Erythroblast (primary cell): ENCODE measurements at regions not wholly inside any gene's neighbourhood (a gene's known extent, or its start where the extent isn't known, plus 50 kb on each side); places are given as distances from the start of the nearest gene placed in this dataset.

Experiments
- DNase-seq, 2 experiments: peaks; one replicate each; lab custom pipeline; 2025; lab: John Stamatoyannopoulos, UW
- GATA1 ChIP-seq: IDR thresholded peaks from 2 replicates; pipeline ENCODE4 v1.6.1; 2011; ENCODE audit warnings: low read depth, mild to moderate bottlenecking, control low read depth, low read length, moderate library complexity
- POLR2A ChIP-seq: IDR thresholded peaks from 2 replicates; pipeline ENCODE4 v1.6.1; 2011; ENCODE audit warnings: mild to moderate bottlenecking, low read length

DNA sequence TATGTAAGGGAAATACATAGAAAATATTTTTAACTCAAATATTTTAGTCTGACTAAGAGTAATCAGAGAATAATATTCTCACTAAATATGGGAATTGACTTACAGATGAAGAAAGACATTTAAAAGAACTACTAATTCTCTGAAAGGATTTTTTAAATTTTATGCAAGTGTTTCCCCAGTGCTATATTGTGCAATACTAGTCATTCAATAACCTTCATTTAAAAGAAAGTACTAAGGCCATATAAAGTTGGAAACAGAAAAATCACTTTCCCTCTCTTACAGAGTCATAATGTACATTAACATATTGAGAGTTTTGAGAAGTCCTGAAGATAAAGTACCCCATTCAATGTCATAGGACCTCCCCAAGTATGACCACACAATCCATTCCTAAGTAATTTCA lies 584.6 kb upstream of the ACVR2A start:
- no peak for TF ChIP-seq GATA1
- TF ChIP-seq POLR2A, result no peak
- DNase-seq, result no peak

DNA sequence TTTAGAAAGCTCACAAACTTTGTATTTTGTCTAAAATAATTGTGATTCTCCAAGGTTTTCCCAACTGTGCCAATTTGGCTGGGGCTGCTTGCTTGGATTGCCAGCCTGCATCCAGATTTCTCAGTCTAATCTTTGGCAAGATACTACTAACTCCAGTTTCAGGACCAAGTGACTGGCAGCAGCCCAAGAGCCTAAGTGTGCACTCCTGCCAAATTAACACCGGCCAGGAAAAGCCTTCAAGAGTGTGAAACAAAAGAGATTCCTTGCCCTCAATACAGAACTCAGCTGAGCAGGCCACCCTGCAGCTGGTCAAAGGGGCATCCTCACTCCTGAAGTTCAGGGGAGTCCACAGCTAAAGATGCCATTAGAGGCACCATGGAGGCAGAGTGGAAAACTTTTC lies 589.0 kb upstream of the ACVR2A start:
- DNase-seq, result no peak
- TF ChIP-seq POLR2A (no peak), GATA1 (no peak)

DNA sequence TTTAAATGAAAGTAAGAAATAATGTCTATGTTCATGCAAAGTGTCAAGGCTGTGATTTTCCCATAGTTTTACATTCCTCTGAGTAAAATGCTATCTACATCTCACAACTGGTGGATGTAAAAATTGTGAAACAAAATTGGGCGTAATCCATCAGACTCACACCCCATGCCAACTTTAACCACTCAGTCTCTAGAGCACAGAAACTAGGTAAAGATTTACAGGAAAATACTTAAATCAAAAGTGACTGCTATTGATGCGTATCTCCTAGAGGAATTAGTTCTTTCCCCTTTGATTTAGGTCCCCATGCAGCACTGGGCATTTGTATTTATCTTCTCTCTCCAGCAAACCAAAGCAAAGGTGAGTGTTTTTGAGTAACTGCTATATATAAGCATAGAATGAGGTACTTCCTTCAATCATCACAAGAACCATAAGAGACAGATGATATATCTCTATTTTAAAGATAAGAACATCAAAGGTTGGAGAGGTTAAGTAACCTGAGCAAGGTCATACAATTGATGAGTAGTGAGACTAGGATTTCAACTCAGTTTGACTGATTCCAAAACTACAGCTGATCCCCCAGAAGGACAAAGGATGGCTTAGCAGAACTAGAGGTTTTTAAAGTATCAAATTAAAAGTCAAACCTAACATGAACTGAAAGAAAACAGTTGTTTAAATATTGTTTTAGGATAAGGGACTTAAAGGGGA lies 594.0 kb upstream of the ACVR2A start:
- no peak for DNase-seq
- no peak for TF ChIP-seq POLR2A
- no peak for TF ChIP-seq GATA1

DNA sequence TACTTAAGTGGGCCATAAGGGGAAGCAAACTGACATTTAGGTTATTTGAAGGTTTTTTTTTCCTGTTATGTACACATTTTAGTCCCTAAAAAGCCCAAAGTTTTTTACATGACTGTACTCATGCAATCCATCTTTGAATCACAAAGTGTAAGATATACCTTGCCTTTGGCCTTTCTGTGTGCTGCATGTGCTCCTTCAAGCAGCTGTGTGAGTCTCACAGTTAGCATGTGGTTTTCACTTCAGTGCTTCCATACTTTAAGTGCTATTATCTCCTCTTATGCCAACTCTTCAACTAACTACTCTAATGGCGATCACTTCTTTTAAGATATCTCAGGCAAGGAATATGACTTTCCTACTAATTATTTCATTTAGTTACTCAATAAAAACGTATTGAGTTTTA lies 597.1 kb upstream of the ACVR2A start:
- TF ChIP-seq GATA1 (no peak), POLR2A (no peak)
- no peak for DNase-seq

DNA sequence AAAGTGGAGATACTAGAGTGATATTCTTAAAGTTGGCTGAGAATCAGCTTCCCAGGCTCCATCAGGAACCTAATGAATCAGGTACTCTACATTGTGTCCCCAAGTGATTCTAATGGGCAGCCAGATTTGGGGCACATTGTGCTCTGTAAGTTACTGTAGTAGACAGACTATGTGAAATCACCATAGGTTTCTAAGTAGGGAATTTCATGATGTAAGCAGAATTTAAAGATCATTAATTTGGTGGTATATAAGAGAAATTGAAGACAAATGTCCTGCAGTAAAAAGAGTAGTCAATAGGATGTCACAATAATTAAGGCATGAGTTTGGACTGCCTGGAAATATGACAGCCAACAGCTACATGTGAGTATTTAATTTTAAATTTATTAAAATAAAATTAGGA lies 602.4 kb upstream of the ACVR2A start:
- no peak for TF ChIP-seq GATA1
- no peak for DNase-seq

DNA sequence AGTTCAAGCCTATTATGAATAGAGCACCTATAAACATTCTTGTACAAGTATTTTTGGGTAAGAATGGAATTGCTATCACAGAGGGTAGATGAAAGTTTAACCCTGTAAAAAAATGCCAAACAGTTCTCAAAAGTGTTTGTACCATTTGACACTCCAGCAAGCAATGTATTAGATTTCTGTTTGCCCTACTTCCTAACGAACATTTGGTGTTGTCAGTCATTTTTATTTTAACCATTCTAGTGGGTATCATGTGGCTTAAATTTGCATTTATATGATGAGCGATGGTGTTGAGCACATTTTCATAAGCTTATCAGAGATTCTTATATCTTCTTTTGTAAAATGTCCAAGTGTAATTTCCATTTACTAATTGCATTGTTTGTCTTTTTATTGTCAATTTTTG lies 608.2 kb upstream of the ACVR2A start:
- TF ChIP-seq POLR2A (no peak), GATA1 (no peak)
- no peak for DNase-seq

DNA sequence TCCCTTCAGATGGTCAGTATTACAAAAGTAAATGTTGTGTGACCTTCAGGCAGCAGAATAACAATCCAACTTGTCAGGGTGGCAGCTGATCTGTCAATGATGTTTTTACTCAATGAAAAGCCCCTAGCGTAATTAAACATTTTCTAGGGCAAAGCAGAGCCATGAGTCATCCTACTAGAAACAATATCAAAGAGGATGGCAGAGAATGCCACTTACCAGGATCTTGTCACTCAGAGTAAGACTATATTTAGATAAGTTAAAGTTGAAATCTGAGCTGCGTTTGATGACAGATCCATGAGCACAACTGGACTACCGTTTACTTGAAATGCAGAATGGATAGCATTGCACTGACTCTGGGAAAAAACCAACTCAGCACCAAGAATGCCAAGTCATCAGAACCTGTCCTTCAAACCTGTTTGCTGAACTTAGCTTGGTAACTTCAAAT lies 612.6 kb upstream of the ACVR2A start:
- no peak for DNase-seq
- no peak for TF ChIP-seq POLR2A
- TF ChIP-seq GATA1, result no peak

DNA sequence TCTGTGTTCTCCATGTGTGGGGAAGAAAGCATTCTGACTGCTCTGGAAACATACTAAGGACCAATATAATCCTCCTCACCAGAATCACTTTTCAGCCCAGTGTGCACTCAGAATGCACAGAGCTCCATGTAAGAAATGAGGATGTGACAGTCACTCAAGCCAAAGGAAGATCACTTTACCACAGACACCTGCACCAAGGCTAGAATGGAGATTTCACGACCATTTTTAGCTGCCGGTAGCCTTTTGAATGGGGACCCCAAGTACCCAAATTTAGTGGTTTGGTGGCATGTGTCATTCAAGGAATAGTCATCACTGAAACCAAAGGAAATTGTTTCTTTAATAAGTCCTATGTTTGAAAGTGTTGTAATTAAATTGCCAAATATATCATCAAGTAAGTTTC lies 613.2 kb upstream of the ACVR2A start:
- DNase-seq, result no peak
- TF ChIP-seq POLR2A (no peak), GATA1 (no peak)

DNA sequence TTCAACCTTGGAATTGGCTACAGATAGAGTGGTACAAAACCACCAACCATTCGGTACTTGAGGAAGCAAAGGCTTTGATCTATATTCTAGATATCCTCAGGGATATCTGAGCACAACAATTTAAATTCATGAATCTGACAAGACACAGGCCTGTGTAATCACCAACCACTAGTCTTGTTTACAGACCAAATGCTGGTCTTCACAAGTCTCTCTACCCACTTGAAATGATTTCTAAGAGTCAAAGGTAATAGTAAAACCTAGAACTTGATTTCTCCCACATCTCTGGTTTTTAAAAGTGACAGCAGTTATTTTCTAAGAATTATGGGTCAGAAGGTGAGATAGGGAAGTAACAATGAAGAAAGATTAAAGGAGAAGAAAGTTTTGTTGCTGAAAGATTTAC lies 613.7 kb upstream of the ACVR2A start:
- TF ChIP-seq POLR2A (no peak), GATA1 (no peak)
- DNase-seq, result no peak

DNA sequence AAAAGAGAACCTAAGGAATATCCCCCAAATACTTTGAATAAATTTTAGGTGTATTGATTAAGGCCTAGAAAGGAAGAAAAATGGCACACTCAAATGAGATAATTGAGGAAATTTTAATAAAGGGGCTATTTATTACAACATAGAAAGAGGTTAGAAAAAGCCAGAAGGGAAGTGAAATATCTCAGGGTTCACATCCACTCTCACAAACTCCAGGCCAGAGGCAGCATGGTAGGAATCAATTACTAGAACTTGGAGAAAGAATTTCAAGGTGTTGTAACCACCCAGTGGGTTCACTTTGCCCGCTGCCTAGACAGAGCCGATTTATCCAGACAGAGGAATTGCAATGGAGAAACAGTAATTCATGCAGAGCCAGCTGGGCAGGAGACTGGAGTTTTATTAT lies 617.5 kb upstream of the ACVR2A start:
- TF ChIP-seq POLR2A (no peak), GATA1 (no peak)
- DNase-seq, result no peak

DNA sequence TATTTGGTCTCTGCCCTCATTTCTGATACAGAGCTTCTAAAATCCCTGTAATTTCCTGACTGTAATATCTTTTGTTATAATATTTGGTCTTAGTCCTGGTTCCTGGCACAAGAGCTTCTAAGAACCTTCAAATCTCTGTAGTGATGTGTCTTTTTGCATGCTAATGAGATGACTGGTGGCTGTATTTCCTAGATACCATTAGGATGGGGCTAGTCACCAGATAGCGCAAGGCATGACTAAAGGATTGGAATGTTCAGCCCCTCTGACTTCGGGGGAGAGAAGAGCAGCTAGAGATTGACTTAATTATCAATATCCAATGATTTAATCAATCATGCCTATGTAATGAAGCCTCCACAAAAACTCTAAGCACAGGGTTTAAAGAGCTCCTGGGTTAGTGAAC lies 620.8 kb upstream of the ACVR2A start:
- DNase-seq, result no peak
- TF ChIP-seq GATA1 (no peak), POLR2A (no peak)

DNA sequence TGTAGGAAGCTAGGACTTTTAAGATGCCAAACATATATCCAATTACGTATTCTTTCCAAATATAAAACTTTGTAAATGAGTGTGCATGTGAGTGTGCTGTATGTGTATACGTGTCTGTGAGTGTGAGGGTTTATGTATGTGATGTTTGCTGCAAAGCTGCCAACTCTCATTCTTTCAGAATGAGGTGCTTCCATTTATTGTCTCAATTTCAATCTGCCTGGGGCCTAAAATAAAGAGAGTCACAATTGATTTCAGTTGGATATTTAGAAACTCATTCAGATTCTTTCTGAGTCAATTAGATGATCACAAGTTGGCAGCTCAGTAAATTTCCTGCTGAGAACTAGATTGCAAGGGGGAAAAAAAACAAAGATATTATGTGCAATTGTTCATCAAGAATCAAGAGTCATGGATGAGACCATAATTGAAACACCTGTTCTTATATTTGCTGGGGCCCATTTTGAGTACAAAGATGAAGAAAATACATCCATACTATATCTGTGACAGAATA lies 621.2 kb upstream of the ACVR2A start:
- TF ChIP-seq GATA1 (no peak), POLR2A (no peak)
- no peak for DNase-seq

DNA sequence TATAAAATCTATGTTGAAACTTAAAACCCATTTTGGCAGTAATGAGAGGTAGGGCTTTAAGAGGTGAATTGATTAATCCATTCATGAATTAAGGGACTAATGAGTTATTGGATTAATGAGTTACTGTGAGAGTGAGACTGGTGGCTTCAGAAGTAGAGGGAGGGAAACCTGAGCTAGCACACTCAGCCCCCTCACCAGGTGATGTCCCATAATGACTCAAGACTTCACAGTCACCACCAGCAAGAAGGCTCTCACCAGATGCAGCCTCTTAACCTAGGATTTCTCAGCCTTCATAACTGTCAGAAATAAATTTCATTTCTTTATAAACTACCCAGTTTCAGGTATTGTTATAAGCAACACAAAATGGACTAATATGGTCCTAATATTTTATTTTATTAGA lies 621.7 kb upstream of the ACVR2A start:
- no peak for TF ChIP-seq POLR2A
- DNase-seq, result no peak

DNA sequence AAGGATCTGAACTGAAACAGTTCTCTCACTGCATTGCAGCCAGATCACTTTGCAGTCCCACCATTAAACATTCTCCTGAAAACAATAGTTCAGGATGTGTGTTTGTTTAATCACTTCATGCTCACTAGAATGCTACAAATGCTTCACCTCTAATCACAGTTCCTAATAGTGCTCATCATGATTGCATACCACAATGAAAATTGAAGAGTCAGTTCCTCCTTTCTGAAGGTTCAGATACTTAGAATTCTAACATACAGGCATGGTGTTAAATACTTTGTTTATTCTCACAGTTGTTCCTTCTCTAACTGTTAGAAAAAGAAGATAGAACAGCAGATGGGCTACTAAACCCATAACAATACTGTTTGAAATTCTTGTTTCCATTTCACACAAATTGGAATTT lies 622.3 kb upstream of the ACVR2A start:
- no peak for DNase-seq
- TF ChIP-seq POLR2A (no peak), GATA1 (no peak)

DNA sequence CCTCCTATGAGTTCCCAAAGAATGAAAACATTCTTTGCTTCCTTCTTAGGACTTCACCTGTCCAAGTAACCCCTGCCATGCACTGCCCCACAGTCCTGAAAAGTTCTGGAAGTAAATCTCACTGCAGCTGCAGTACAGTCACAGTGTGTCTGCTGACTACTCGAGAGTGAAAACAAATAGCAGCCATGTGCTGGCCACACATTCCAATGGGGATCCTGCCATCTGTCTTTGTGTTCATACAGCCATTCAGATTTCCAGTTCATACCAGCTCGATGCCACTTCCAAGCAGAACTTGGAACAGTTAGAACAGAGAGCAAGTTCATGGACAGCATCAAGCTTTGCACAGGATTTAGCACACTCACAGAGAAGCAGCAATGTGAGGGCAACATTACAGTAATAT lies 629.9 kb upstream of the ACVR2A start:
- TF ChIP-seq GATA1 (no peak), POLR2A (no peak)
- DNase-seq, result no peak
